OCI-M2 (cell line): ENCODE measurements at regions not wholly inside any gene's neighbourhood (a gene's known extent, or its start where the extent isn't known, plus 50 kb on each side); places are given as distances from the start of the nearest gene placed in this dataset.

Experiments used
- DNase-seq: peaks from one replicate; lab custom pipeline; 2025; ENCODE audit not compliant: unreplicated experiment; lab: John Stamatoyannopoulos, UW

GRCh38 chr5:24750355-24750754 is 105.6 kb upstream of the CDH10 start:
- DNase-seq: no peak

DNA sequence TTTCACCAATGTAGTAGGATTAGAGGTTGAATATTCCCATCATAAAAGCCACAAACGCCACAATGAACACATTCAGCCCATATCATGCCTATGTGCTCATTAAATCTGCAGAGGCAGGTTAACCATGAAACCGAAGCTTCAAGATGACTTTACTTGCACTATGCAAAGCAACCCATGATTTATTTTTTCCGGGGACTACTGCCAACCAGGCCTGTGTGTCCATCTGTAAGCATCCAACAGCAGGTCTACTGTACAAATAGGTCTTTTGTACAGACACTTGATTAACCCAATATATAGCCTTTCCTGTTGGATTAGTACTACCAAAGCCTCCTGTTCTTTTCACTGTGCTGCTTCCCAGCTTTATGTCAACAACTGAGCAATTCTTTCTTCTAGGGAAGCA is 104.9 kb upstream of the CDH10 start:
- DNase-seq: no peak

DNA sequence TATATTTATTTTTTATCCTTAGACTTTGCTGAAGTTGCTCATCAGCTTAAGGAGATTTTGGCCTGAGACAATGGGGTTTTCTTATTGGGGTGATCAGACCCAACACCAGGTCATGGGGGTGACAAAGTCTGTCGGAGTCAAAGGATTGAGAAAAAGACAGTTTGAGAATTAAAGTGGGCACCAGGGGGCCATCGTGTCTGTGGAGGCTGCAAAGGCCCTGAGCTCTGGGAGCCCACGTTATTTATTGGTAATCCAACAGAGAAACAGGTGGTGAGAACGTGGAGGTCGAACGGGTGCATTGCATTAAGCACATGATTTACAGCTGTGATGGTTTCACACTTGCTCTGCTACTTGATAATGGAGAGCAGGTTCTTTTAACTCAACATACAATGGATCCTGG is 102.5 kb upstream of the CDH10 start:
- no peak for DNase-seq

- no peak for DNase-seq
Observed at GRCh38 chr5:24742334-24742733, 97.6 kb upstream of the CDH10 start.

- DNase-seq: no peak
Observed at GRCh38 chr5:24737163-24737562, 92.4 kb upstream of the CDH10 start.

- no peak for DNase-seq
Observed at GRCh38 chr5:24735284-24735683, 90.5 kb upstream of the CDH10 start.

- DNase-seq: no peak
Observed at GRCh38 chr5:24732184-24732583, 87.4 kb upstream of the CDH10 start.

DNA sequence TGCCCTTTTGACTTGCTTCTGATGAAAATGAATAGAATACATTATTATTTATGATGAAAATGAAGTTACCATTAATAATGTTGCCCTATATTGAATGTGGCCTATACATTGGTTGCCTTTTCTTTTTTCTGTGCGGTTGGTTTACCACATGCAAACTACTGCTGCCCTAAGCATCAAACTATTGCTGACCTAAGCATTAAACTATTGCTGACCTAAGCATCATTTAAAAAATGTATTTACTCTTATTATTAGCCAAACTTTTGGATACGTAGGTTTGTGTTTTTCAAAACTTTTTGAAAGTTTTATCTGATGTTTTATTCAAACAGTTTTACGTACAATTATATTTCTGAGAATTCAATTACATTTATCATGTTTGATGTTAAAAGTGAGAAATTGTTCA is 76.0 kb upstream of the CDH10 start:
- no peak for DNase-seq

DNA sequence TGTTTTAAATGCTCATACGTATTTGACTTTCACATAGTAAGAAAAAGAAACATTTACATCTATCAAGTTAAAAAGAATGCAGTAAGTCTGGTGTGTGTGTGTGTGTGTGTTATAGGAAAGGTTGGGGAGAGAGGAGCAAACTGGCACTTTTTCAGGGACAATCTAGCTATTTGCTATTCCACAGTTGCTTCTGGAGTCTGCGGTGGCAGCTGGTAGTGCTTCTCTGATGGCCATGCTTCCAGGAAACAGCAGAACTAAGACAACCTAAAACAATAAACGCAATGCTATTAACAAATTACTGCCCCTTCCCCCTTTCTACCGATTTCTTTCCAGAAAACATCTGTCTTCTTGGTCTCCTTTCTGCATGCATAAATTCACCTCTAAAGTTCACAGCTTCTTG is 70.0 kb upstream of the CDH10 start:
- DNase-seq: no peak

DNA sequence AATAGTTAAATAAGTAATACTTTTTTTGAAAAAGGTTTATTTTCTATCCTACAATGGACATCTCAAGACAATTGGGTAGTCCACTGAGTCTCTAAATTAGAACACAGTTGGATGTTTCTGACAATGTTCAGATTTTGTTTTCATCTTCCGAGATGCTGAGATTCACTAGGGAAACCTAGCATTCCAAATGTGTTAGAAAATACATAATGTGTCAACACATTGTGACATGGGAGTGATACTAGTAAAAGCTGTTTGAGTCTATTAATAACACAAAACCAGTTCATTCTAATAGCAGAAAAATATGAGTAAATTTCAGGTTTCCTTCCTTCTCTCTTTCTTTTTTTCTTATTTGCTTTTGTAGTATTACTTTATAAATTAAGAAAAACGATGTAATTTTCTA is 68.2 kb upstream of the CDH10 start:
- DNase-seq: no peak

DNA sequence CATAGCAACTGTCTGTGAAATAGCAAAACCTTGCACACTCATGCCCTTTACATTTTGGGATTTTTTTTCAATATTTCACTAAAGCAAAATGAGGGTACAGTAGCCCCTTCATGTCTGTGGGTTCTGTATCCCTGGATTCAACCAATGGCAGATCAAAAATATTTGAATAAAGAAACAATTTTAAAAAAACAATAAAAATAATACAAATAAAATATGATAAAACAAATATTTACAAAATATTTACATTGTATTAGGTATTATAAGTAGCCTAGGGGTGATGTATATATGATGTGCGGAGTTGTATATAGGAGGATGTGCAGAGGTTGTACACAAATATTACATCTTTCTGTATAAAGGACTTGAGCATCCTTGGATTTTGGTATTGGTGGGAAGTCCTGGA is 67.3 kb upstream of the CDH10 start:
- no peak for DNase-seq

- DNase-seq: no peak
Observed at GRCh38 chr5:24703934-24704333, 59.2 kb upstream of the CDH10 start.
